Hepatocyte (in vitro differentiated cells): ENCODE measurements at regions not wholly inside any gene's neighbourhood (a gene's known extent, or its start where the extent isn't known, plus 50 kb on each side); places are given as distances from the start of the nearest gene placed in this dataset.

Experiments
- EZH2 ChIP-seq: fragments of 200-600 bp; sonication (generic); IDR thresholded peaks from 2 replicates; pipeline ENCODE4 v1.6.1; 2016; ENCODE audit warnings: antibody characterized with exemption, mild to moderate bottlenecking, borderline replicate concordance
- EZH2phosphoT487 ChIP-seq: fragments of 200-600 bp; sonication (generic); IDR thresholded peaks from one replicate; pipeline ENCODE4 v1.6.1; 2018; ENCODE audit warnings: antibody characterized with exemption, mild to moderate bottlenecking, low read depth, moderate library complexity; ENCODE audit not compliant: unreplicated experiment, severe bottlenecking
- TF ChIP-seq, protein P1 (sequence below): fragments of 200-600 bp; sonication (generic); IDR thresholded peaks from 2 replicates; pipeline ENCODE4 v1.5.1; 2016; ENCODE audit warnings: antibody characterized with exemption, mild to moderate bottlenecking; ENCODE audit not compliant: poor library complexity

GRCh38 chr9:81754245-81754644 is 64.9 kb upstream of the TLE1 start:
- TF ChIP-seq, protein P1, sequence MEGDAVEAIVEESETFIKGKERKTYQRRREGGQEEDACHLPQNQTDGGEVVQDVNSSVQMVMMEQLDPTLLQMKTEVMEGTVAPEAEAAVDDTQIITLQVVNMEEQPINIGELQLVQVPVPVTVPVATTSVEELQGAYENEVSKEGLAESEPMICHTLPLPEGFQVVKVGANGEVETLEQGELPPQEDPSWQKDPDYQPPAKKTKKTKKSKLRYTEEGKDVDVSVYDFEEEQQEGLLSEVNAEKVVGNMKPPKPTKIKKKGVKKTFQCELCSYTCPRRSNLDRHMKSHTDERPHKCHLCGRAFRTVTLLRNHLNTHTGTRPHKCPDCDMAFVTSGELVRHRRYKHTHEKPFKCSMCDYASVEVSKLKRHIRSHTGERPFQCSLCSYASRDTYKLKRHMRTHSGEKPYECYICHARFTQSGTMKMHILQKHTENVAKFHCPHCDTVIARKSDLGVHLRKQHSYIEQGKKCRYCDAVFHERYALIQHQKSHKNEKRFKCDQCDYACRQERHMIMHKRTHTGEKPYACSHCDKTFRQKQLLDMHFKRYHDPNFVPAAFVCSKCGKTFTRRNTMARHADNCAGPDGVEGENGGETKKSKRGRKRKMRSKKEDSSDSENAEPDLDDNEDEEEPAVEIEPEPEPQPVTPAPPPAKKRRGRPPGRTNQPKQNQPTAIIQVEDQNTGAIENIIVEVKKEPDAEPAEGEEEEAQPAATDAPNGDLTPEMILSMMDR: no peak
- TF ChIP-seq EZH2 (no peak), EZH2phosphoT487 (no peak)
